Epithelial cell of prostate (primary cell): ENCODE measurements at regions not wholly inside any gene's neighbourhood (a gene's known extent, or its start where the extent isn't known, plus 50 kb on each side); places are given as distances from the start of the nearest gene placed in this dataset.

ENCODE experiments used
- DNase-seq: peaks from one replicate; pipeline ENCODE4 v3.0.0-alpha.2; 2011; ENCODE audit warnings: low read depth, low spot score
- H3K27ac ChIP-seq: fragments of 450-650 bp; 2 replicates; pipeline ENCODE4 v1.5.1; 2017; ENCODE audit warnings: mild to moderate bottlenecking

GRCh38 chr20:23282546-23282945 is 68.0 kb upstream of the NXT1 start:
- no peak overlapping the region for H3K27ac ChIP-seq
- DNase-seq, result no peak

GRCh38 chr20:23282111-23282510 is 68.5 kb upstream of the NXT1 start:
- no peak for DNase-seq
- H3K27ac ChIP-seq, result no peak overlapping the region

DNA sequence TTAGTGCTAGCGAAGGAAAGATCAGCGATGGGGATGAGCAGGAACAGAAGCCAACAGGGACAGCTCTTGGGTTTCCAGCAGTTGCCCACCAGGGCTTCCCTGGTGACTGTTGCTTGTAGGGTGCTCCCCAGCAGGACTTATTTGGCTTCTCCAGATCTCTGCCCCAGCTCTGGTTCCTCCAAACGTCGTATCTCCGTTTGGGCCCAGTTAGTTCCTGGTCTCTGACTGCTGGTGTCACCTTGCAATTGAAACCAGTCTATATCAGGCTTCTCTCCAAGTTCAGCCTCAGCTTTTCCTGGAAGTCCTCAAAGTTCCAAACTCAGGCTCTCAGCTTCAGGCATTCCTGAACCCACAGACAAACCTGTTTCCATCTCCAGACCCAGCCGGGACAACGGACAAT is 70.8 kb upstream of the NXT1 start:
- H3K27ac ChIP-seq, result no peak overlapping the region
- DNase-seq, result no peak

GRCh38 chr20:23278172-23278571 is 72.4 kb upstream of the NXT1 start:
- DNase-seq, result no peak
- H3K27ac ChIP-seq, result no peak overlapping the region

GRCh38 chr20:23277316-23277715 is 73.3 kb upstream of the NXT1 start:
- DNase-seq, result no peak
- no peak overlapping the region for H3K27ac ChIP-seq

- no peak overlapping the region for H3K27ac ChIP-seq
- DNase-seq, result no peak
Observed at GRCh38 chr20:23273776-23274175, 76.8 kb upstream of the NXT1 start.

DNA sequence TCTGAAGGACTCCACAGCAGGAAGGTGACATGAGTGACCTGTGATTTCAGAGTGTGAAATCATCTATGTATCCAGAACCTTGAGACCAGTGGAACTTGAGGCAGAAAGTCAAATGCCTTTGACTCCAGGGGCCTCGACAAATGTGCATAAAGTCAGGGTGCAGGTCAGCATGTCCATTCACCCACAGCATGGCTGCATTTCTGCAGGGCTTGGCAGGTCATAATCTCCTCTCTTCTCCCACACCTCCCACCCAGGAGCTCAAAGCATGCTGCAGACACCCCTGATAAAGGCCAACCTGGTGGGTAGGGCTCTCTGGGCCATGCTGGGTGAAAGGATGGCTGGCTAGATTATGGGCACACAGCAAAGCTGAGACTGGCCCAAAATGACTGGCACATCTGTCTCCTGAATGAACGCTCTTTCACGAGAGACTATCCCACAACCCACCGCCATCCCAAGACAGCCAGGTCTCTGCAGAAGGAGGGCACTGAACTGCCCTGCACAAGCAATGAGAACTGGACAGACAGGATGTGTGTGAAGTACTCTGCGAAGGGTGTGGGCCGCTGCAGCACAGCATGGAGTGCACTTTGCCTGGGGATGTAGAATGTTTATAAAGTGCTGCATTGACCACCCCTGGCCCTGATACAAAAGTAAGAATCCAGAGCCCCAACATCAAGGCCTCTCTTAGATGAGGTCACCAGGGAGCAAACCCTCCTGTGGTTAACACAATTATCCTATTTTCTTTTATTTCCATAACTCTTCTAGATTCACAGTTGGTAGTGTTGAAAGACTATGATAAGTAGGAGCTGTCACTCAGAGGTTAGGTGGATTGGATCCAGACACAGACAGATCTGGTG is 78.2 kb upstream of the NXT1 start:
- DNase-seq, result no peak
- no peak overlapping the region for H3K27ac ChIP-seq

GRCh38 chr20:23270382-23270911 is 80.1 kb upstream of the NXT1 start:
- H3K27ac ChIP-seq, result no peak overlapping the region
- no peak for DNase-seq

DNA sequence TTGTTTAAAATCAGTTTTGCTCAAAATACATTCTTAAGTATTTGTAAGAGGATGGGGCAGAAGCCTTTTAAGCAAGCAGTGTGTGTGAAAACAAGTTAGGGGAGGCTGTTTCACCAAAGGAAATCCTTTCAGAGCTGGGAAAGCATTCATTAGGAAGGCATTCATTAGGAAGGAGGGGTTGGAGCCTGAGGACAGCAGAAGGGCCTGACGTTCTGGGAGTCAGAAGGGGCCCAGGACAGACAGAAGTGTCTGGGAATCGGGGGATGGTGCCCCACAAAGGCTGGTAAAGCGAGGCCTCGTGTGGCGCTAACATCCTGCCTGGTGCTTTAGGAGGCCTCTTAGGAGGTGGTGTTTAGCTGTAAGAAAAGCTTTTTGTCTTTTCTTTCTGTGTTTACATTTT is 80.6 kb upstream of the NXT1 start:
- no peak overlapping the region for H3K27ac ChIP-seq
- DNase-seq, result no peak

DNA sequence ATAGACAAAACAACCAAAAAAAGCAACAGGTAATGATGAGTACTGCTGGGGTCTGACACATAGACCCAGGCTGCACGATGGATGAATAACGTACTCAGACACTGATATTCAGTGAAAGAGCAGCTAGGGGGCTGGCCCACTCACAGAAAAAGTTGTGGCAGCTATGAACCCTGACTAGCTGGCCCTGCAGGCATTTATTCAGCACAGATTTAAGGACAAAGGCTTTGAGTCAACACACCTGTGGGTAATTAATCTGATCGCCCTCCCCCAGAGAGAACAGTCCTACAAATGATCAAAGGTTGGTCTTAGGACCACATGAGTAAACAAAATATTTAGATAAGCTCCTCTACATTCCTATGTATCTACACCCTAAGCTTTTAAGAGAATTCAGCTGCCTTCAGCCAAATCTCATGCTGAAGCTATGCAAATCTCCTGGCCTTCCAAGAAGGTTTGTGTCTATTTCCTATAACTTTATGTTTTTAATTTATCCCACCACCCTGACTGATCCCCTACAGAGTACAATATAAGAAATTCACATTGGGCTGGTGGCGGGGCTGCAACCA is 81.7 kb upstream of the NXT1 start:
- H3K27ac ChIP-seq, result no peak overlapping the region
- DNase-seq, result no peak

- DNase-seq, result no peak
- no peak overlapping the region for H3K27ac ChIP-seq
Observed at GRCh38 chr20:23267909-23268308, 82.7 kb upstream of the NXT1 start.

DNA sequence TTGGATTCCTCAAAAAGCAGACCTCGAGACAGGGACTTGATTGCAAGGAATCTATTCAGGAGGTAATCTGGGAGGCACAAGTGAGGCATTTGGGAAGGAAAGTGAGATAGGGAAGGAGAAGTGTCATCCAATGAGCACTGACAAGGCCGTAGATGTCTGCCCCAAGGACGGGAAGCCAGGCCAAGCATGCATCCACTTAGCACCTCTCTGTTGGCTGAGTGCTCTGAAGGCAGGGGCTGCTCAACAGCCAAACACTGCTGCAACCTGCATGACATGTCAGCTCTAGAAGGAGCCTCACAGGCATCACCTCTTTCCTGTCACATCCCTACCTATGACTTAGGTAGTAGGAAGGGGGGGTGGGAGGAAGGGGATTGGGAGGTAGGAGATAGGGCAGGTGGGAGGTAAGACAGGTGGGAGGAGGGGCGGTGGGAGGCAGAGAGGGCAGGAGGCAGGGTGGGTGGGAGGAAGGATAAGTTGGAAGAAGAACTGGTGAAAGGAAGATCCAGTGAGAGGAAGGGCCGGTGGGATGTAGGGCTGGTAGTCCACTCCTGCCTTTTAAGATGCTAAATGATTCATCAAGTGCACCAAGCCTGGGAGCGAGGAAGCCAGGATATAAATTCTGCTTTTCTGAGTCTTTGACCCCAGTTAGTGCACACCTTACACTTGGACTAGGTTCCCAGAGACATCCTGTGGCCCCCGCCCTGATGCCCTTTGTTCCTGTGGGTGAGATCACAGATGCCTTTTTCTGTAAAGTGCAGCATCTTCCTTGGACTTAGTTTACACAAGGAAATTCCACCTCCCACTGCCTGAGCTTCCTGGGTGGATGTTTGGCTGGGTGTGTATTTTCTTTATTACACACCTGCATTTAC is 83.8 kb upstream of the NXT1 start:
- no peak overlapping the region for H3K27ac ChIP-seq

GRCh38 chr20:23265226-23265625 is 85.4 kb upstream of the NXT1 start:
- no peak overlapping the region for H3K27ac ChIP-seq
- DNase-seq, result no peak

More for the DNA sequence above, 83.8 kb upstream of the NXT1 start:
- no peak for DNase-seq

GRCh38 chr20:23264545-23264944 is 86.0 kb upstream of the NXT1 start:
- DNase-seq, result no peak
- H3K27ac ChIP-seq, result no peak overlapping the region

DNA sequence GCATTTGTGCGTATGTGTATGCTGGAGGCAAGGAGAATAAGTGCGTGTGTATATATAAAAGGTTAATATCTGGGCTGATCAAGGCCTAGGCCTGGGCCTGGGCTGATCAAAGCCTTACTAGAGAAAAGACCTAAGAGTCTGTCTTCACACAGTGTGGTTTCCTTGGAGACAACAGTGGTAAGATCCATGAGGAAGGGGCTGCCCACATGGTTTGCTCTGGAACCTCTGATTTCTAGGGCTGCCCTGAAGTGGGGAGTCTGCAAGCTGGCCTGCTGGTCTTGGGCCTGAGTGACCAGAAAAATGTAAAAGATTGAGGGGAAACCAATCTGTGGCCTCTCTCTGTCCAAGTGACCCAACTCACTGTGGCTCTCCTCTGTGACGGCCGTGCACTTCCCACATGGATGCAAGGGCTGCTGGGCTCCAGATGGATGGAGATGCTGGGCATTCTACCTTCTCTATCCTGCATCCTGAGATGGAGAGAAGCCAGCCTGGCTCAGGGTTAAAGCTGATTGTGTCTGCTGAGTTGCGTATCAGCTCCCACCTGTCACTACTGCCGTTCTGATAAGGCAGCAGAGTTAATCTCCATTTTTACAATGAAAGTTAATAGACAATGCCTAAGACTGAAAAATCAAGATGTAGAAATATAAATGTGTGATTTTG is 90.3 kb upstream of the NXT1 start:
- no peak for DNase-seq
- no peak overlapping the region for H3K27ac ChIP-seq

GRCh38 chr20:23258747-23259121 is 91.9 kb upstream of the NXT1 start:
- DNase-seq, result no peak
- peak overlapping the region; percentile 90 for H3K27ac ChIP-seq

DNA sequence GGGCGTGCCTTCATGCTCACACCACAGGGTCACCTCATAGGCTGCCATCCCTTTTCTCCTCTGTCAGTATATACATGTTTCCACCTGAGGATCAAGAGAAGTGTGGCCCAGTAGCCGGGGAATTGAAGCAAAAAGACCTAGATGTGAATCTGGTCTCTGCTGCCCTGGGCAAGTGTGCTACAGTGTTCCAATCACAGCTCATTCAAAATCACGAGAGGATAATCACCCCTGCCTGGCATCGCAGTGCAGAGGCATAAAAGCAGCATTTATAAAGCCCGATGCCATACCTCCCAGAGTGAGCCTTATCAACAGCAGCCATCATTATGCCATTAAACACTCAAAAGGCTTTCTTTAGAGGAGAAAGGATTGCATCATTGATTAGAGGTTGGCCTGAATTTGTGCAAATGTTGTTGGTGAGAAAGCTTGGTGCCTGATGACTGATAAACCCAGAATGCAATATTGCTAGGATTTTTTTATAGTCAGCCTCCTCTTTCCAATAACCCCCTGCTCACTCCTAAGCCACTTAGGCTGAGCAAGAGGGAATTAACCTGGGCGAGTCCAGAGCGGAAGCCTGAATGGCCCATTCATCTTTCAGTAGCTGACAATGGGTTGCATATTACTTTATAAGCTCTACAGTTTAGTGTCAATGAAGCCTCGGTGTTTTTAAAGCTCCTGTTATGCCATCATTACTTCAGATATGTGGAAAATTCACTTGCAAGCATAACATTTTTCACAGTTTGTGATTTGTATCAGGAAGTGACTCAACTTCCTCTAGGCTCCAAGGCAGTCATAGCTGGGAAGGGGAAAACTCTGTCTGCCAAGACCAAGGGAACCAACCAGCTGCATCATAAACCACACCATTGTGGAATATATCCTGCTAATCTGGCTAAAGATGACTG is 92.5 kb upstream of the NXT1 start:
- DNase-seq, result peak; percentile 29

GRCh38 chr20:23257106-23257761 is 93.4 kb upstream of the NXT1 start:
- no peak for DNase-seq
- peak overlapping the region; percentile 90 for H3K27ac ChIP-seq

More for the DNA sequence above, 92.5 kb upstream of the NXT1 start:
- H3K27ac ChIP-seq, result peak overlapping the region; percentile 90
